ENCODE measurements at regions not wholly inside any gene's neighbourhood (a gene's known extent, or its start where the extent isn't known, plus 50 kb on each side); places are given as distances from the start of the nearest gene placed in this dataset.

GRCh38 chr13:40403509-40404241 is 262.8 kb downstream of the FOXO1 start:
- Histone ChIP-seq H3K9me3 (no peaks in the 10 kb centered on the region), H3K4me3 (no peak overlapping the region), H3K27ac (peak overlapping the region in 4 of 5 donors; percentile 9 to 74 (median 62)), H3K4me1 (peaks cover 15 to 28% (median 22%) of the 10 kb centered on the region in 4 donors), H3K27me3 (no peaks in the 10 kb centered on the region), H3K36me3 (no peaks in the 10 kb centered on the region)
- intact Hi-C loops (cut with DNase I; ENCODE audit: low total_unique reads), result no loop called here
- DNase-seq, result no peak
- TF ChIP-seq CTCF (IDR thresholded peaks at IDR 0.05) (no peak), POLR2A (IDR thresholded peaks at IDR 0.05) (no peak), POLR2AphosphoS5 (IDR thresholded peaks at IDR 0.05) (no peak), EP300 (IDR thresholded peaks at IDR 0.05) (no peak)
- WGBS, 5 donors, result 76 to 81% (median 80%) methylated on average over 17 of the region's 17 CpGs

DNA sequence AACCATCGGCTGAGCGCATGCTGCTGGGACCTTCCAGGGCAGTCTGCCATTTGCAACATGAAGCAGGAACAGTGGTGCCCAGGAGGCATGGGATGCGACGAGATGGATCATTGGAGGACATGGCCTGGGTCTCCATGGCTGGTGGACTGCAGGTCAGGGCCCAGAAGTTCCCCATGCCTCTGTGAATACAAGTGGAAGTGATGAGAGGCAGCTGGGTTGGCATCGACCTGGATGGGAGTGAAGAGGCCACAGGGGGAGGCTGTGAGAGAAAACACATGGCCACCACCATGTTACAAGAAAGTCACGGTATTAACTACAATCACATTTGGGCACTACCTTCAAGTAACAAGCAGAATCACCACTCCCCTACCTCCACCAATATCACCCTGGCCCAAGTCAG is 262.0 kb downstream of the FOXO1 start:
- Histone ChIP-seq H3K4me3 (no peak overlapping the region), H3K4me1 (peaks cover 15 to 28% (median 22%) of the 10 kb centered on the region in 4 donors), H3K27ac (no peak overlapping the region), H3K9me3 (no peaks in the 10 kb centered on the region), H3K36me3 (no peaks in the 10 kb centered on the region), H3K27me3 (no peaks in the 10 kb centered on the region)
- TF ChIP-seq POLR2A (IDR thresholded peaks at IDR 0.05) (no peak), POLR2AphosphoS5 (IDR thresholded peaks at IDR 0.05) (no peak), EP300 (IDR thresholded peaks at IDR 0.05) (no peak), CTCF (IDR thresholded peaks at IDR 0.05) (no peak)
- DNase-seq, result no peak
- intact Hi-C loops (cut with DNase I; ENCODE audit: low total_unique reads), result no loop called here
- WGBS, 5 donors, result 84 to 98% (median 95%) methylated on average over 6 of the region's 6 CpGs

DNA sequence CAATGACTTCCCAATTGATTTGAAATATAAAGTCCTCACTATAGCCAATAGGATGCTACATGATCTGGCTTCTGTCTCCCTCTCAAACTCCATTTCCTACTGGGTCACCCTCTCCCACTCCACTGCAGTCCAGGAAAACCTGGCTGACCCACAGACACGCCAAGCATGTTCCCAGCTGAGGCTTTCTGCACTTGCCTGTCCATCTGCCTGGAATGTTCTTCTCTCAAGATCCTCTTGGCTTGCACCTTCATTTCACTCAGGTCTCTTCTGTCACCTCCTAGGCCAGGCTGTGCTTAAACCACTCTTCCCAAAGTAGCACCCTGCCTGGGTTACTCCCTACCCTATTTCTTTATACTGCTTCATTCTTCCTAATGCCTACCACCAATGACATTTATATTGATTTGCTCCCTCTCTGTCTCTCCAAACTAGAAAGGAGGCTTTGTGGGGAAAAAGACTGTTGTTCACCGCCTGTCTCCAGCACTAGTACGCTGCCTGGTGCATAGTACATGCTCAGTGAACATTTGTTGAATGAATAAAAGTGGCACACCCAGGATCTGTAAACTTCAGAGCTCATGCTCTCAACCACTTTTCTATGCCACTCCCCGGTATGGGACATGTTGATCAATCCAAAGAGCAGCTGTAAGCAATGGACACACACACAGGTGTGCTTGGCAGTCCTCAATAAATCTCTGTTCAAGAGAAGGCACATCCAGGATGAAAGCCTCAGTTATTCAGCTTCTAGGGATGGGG is 261.3 kb downstream of the FOXO1 start:
- no peaks in the 10 kb centered on the region for H3K36me3 ChIP-seq
- intact Hi-C loops (cut with DNase I; ENCODE audit: low total_unique reads), result no loop called here
- no peak overlapping the region for H3K4me3 ChIP-seq
- no peak for TF ChIP-seq POLR2AphosphoS5 (IDR thresholded peaks at IDR 0.05)
- no peak for TF ChIP-seq POLR2A (IDR thresholded peaks at IDR 0.05)
- no peak for TF ChIP-seq CTCF (IDR thresholded peaks at IDR 0.05)
- no peak for TF ChIP-seq EP300 (IDR thresholded peaks at IDR 0.05)
- H3K9me3 ChIP-seq, result peaks cover 0 to 1% (median 0%) of the 10 kb centered on the region in 4 donors
- no peak for DNase-seq
- WGBS, 5 donors, result 89 to 98% (median 92%) methylated on average over 4 of the region's 4 CpGs
- H3K27me3 ChIP-seq, result no peaks in the 10 kb centered on the region
- no peak overlapping the region for H3K27ac ChIP-seq
- peaks cover 15 to 28% (median 22%) of the 10 kb centered on the region in 4 donors for H3K4me1 ChIP-seq

DNA sequence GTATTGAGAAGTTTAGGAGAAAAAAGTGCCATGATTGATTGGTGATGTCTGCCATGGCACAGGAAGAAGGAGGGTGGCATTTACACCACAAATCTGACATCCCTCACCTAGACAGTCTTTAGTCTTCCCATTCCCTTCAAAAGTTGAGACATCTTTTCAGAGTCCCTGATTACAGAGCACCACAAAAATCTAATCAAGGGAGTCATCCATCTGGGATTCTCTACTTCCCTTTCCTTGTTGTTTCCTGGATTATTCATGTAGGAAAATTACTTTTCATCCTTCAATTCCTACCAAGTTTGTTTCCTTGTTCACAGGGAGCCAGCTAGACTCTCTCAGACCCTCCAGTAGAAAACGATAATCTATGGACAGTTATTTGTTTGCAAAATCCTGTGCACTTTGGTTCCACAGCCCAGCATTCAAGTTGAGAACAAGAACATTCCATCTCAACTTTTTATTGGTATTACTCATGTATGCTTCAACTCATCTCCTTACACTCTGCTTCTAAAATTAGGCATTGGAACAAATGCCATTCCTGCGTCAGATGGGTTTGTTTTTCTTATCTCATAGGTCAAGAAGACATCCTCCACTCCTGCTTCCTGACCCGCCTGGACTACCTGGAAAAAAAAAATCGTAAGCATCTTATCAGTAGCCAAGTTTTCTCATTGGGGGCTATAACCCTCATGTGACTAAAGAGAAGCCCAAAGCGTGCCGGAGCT is 259.9 kb downstream of the FOXO1 start:
- no peaks in the 10 kb centered on the region for H3K27me3 ChIP-seq
- no peak for DNase-seq
- no peak overlapping the region for H3K4me3 ChIP-seq
- H3K4me1 ChIP-seq, result peaks cover 14 to 25% (median 20%) of the 10 kb centered on the region in 4 donors
- intact Hi-C loops (cut with DNase I; ENCODE audit: low total_unique reads), result no loop called here
- no peak for TF ChIP-seq CTCF (IDR thresholded peaks at IDR 0.05)
- TF ChIP-seq EP300 (IDR thresholded peaks at IDR 0.05), result no peak
- no peak for TF ChIP-seq POLR2A (IDR thresholded peaks at IDR 0.05)
- no peak for TF ChIP-seq POLR2AphosphoS5 (IDR thresholded peaks at IDR 0.05)
- no peaks in the 10 kb centered on the region for H3K36me3 ChIP-seq
- H3K27ac ChIP-seq, result peak overlapping the region in 1 of 5 donors; percentile 8
- 41 to 59% (median 52%) methylated on average over 6 of the region's 6 CpGs for WGBS, 5 donors
- H3K9me3 ChIP-seq, result peaks cover 0 to 11% (median 0%) of the 10 kb centered on the region in 4 donors
